AG09309 (cell line): ENCODE measurements at regions not wholly inside any gene's neighbourhood (a gene's known extent, or its start where the extent isn't known, plus 50 kb on each side); places are given as distances from the start of the nearest gene placed in this dataset.

ENCODE experiments used
- DNase-seq: peaks from one replicate; pipeline ENCODE4 v3.0.0-alpha.2; 2010; ENCODE audit warnings: low read depth
- H3K4me3 ChIP-seq: 2 replicates; pipeline ENCODE4 v1.5.1; 2011; ENCODE audit warnings: mild to moderate bottlenecking, low read depth, low read length, moderate library complexity; ENCODE audit not compliant: control insufficient read depth
- TF ChIP-seq, protein P1 (sequence below): IDR thresholded peaks from 2 replicates; pipeline ENCODE4 v1.5.1; 2011; ENCODE audit warnings: mild to moderate bottlenecking, low read depth, low read length, inconsistent platforms; ENCODE audit not compliant: insufficient read depth, control insufficient read depth; ENCODE audit errors: missing control alignments

DNA sequence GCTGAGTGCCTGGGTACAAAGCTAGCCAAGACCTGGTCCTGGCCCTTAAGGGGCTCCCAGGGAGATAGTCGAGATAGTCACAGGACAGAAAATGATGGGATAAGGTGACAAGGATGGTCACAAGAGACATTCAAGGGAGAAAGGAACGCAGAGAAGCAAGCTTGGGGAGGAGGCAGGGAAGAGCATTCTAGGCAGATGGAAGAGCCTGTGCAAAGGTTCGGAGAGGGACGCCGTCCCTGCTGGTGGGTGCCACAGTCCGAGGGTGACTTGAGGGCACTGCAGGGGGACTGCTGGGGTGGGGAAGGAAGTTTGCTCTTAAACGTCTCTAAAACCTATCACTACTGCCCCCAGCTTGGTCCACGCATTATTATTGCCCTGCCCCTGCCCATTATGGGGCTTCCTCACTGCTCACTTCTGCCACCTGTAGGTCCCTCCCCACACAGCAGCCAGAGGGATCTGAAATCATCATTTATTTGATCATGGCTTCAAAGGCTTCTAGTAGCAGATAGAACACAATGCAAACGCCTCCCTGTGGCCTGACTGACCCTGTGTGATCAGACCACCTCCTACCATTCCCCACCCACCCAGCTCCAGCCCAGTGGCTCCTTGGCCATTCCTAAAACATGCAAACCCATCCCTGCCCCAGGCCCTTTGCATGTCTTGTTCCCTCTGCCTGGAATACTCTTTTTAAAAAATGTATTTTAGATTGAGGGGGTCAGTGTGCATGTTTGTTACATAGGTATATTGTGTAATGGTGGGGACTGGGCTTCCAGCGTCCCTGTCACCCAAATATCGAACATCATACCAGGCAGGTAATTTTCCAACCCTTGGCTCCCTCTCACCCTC lies 60.3 kb downstream of the RMI2 start:
- no peak overlapping the region for H3K4me3 ChIP-seq
- DNase-seq = no peak
- TF ChIP-seq, protein P1, sequence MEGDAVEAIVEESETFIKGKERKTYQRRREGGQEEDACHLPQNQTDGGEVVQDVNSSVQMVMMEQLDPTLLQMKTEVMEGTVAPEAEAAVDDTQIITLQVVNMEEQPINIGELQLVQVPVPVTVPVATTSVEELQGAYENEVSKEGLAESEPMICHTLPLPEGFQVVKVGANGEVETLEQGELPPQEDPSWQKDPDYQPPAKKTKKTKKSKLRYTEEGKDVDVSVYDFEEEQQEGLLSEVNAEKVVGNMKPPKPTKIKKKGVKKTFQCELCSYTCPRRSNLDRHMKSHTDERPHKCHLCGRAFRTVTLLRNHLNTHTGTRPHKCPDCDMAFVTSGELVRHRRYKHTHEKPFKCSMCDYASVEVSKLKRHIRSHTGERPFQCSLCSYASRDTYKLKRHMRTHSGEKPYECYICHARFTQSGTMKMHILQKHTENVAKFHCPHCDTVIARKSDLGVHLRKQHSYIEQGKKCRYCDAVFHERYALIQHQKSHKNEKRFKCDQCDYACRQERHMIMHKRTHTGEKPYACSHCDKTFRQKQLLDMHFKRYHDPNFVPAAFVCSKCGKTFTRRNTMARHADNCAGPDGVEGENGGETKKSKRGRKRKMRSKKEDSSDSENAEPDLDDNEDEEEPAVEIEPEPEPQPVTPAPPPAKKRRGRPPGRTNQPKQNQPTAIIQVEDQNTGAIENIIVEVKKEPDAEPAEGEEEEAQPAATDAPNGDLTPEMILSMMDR = peak; percentile 74

DNA sequence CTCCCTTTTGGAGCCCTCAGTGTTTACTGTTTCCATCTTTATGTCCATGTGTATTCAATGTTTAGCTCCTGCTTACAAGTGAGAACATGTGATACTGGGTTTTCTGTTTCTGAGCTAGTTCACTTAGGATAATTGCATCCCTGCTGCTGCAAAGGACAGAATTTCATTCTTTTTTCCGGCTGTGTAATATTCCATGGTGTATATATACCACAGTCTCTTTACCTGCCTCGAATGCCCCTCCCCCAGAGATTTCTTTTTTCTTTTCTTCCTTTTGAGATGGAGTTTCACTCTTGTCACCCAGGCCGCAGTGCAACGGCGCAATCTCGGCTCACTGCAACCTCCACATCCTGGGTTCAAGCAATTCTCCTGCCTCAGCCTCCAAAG lies 60.9 kb downstream of the RMI2 start:
- no peak for DNase-seq
- TF ChIP-seq, protein P1 = no peak
- no peak overlapping the region for H3K4me3 ChIP-seq

DNA sequence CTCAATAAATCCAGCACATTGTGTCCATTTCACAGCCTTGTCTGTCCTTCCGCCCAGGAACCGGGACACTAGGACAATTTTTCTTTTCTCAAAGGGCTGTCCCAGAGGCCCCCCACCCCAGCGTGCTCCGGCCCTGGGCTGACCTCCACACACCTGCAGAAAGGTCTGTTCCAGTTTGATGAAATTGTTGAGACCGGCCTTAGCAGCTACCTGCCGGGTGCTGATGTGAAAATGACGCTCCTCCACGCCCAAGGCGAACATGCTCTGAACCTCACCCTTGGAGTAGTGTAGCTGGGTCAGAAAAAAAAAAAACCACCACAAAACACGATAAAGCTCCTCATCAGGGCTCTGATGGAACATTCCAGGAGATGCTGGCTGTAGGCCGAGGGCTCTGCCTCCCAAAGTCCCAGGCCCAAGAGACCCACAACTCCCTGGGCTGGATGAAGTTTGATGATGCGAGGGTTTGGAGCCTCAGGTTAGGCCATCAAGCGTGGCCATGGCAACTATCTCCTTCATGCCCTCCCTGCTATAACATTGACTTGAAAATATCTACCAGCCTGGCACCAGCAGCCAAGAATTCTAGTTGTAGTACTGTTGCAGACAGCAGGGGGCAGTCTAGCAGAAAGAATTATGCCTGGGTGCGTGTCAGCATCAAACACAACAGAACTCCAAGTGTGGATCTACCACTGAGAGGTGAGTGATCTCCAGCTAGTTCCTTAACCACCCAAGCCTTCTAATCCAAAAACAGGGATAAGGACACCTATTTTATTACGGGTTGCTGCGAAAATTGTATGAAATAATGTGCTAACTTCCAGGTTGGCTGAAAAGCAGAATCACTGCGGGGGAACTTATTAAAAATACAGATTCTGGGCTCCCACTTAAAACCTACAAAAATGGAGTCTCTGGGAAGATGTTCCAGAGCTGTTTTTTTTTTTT lies 62.1 kb downstream of the RMI2 start:
- TF ChIP-seq, protein P1 = peak; percentile 69
- no peak overlapping the region for H3K4me3 ChIP-seq
- DNase-seq = peak; percentile 20

DNA sequence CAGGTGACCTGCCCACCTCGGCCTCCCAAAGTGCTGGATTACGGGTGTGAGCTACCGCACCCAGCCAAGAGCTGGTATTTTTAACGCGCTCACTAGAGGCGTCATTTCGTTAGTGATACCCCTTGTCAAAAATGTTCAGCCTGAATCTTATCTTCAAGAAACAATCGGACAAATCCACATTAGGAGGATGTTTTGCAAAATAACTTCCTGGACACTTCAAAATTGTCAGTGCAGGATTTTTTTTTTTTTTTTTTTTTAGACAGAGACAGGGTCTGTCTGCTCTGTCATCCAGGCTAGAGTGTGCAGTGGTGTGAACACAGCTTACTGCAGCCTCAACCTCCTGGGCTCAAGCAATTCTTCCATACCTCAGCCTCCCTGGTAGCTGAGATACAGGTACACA lies 63.0 kb downstream of the RMI2 start:
- no peak overlapping the region for H3K4me3 ChIP-seq
- TF ChIP-seq, protein P1 = no peak
- no peak for DNase-seq

DNA sequence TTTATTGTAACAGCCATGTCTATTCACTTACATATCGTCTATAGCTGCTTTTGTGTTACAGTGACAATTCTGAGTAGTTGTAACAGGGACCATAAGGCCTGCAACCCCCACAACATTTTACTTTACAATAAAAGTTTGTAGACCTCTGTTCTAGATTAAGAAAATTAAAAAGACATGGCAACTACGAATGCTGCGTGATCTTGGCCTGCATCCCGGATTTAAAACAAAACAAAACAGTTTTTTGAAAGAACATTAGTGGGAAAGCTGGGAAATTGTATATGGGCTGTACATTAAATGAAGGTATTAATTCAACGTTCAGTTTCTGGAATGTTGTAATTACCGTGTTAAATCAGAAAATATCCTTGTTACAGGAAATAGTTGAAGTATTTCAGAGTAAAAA lies 64.1 kb downstream of the RMI2 start:
- DNase-seq = no peak
- no peak overlapping the region for H3K4me3 ChIP-seq

More for the DNA sequence above, 64.1 kb downstream of the RMI2 start:
- TF ChIP-seq, protein P1 = no peak
